ENCODE measurements at regions not wholly inside any gene's neighbourhood (a gene's known extent, or its start where the extent isn't known, plus 50 kb on each side); places are given as distances from the start of the nearest gene placed in this dataset.
"Not testable (repeated sequence)": the region's sequence is repeated elsewhere in the genome, so short reads cannot be mapped to it uniquely, and the experiment has no call there.

- H3K27me3 ChIP-seq (replicated peaks in 1 of 2; ENCODE audit: control insufficient read depth in 2 of 2, extremely low read depth in 1 of 2, insufficient read depth in 2 of 2, low read length in 1 of 2), result peaks cover 0 to 6% of the 10 kb centered on the region in 2 experiments
- WGBS (ENCODE audit: insufficient coverage), result 86% methylated on average over 4 of the region's 7 CpGs
- no peaks in the 10 kb centered on the region for H3K9me3 ChIP-seq
- ATAC-seq (replicated peaks in 1 of 4) (no peak), DNase-seq (no peak)
- H3K4me3 ChIP-seq (ENCODE audit: control insufficient read depth in 1 of 2, extremely low read depth in 1 of 2, low read length in 1 of 2), result no peak overlapping the region
- Mint-ChIP-seq H3K4me1 (peaks cover 6 to 20% (median 14%) of the 10 kb centered on the region in 3 donors), H3K27ac (no peak overlapping the region), H3K4me3 (no peak overlapping the region), H3K27me3 (no peaks in the 10 kb centered on the region), H3K36me3 (no peaks in the 10 kb centered on the region), H3K9me3 (no peaks in the 10 kb centered on the region)
- POLR2A ChIA-PET, result interaction anchor here in 1 of 2 donors (0.6 kb wide), 1 partner anchor 13 kb away, joined by 7 read pairs; no protein-coding TSS in a partner anchor
- CTCF ChIA-PET, result interaction anchor here in 1 of 2 donors (0.6 kb wide), 1 partner anchor 11 kb away, joined by 3 read pairs; no protein-coding TSS in a partner anchor
- peaks cover 0 to 2% of the 10 kb centered on the region in 2 experiments for H3K4me1 ChIP-seq (ENCODE audit: control insufficient read depth in 1 of 2, extremely low read depth in 1 of 2, insufficient read depth in 2 of 2, low read length in 2 of 2)
- no peaks in the 10 kb centered on the region for H3K36me3 ChIP-seq (ENCODE audit: control insufficient read depth in 2 of 2, extremely low read depth in 1 of 2, insufficient read depth in 1 of 2, low read length in 1 of 2)
- H3K27ac ChIP-seq (ENCODE audit: low read length), result no peak overlapping the region
Observed at GRCh38 chr2:105674401-105674800, 70.3 kb upstream of the NCK2 start.

- Mint-ChIP-seq H3K36me3 (peaks cover 3% of the 10 kb centered on the region), H3K27ac (no peak overlapping the region), H3K4me1 (peaks cover 5 to 15% (median 6%) of the 10 kb centered on the region in 3 donors), H3K9me3 (peaks cover 0 to 16% (median 8%) of the 10 kb centered on the region in 3 donors), H3K4me3 (no peak overlapping the region), H3K27me3 (no peaks in the 10 kb centered on the region)
- 93% methylated on average over 7 of the region's 8 CpGs for WGBS (ENCODE audit: insufficient coverage)
- H3K9me3 ChIP-seq, result peaks cover 2% of the 10 kb centered on the region
- no peak for ATAC-seq (replicated peaks in 1 of 4)
- POLR2A ChIA-PET, result no interaction called here
- no peak for DNase-seq
- CTCF ChIA-PET, result no interaction called here
- no peak overlapping the region for H3K27ac ChIP-seq (ENCODE audit: low read length)
- no peaks in the 10 kb centered on the region for H3K36me3 ChIP-seq (ENCODE audit: control insufficient read depth in 2 of 2, extremely low read depth in 1 of 2, insufficient read depth in 1 of 2, low read length in 1 of 2)
- H3K4me1 ChIP-seq (ENCODE audit: control insufficient read depth in 1 of 2, extremely low read depth in 1 of 2, insufficient read depth in 2 of 2, low read length in 2 of 2), result peaks cover 0 to 2% of the 10 kb centered on the region in 2 experiments
- no peaks in the 10 kb centered on the region for H3K27me3 ChIP-seq (replicated peaks in 1 of 2; ENCODE audit: control insufficient read depth in 2 of 2, extremely low read depth in 1 of 2, insufficient read depth in 2 of 2, low read length in 1 of 2)
- H3K4me3 ChIP-seq (ENCODE audit: control insufficient read depth in 1 of 2, extremely low read depth in 1 of 2, low read length in 1 of 2), result no peak overlapping the region
Observed at GRCh38 chr2:105671156-105671555, 73.6 kb upstream of the NCK2 start.

- H3K9me3 Mint-ChIP-seq, result peaks cover 7 to 31% (median 20%) of the 10 kb centered on the region in 3 donors
- no peak overlapping the region for H3K4me3 ChIP-seq (ENCODE audit: control insufficient read depth in 1 of 2, extremely low read depth in 1 of 2, low read length in 1 of 2)
- peaks cover 0 to 5% (median 3%) of the 10 kb centered on the region in 3 donors for H3K4me1 Mint-ChIP-seq
- no peak overlapping the region for H3K4me3 Mint-ChIP-seq
- H3K27me3 ChIP-seq (replicated peaks in 1 of 2; ENCODE audit: control insufficient read depth in 2 of 2, extremely low read depth in 1 of 2, insufficient read depth in 2 of 2, low read length in 1 of 2), result no peaks in the 10 kb centered on the region
- H3K27ac Mint-ChIP-seq, result no peak overlapping the region
- H3K4me1 ChIP-seq (ENCODE audit: control insufficient read depth in 1 of 2, extremely low read depth in 1 of 2, insufficient read depth in 2 of 2, low read length in 2 of 2), result no peaks in the 10 kb centered on the region
- no peaks in the 10 kb centered on the region for H3K27me3 Mint-ChIP-seq
- ChIA-PET POLR2A (no interaction called here), CTCF (no interaction called here)
- DNase-seq, result no peak
- no peaks in the 10 kb centered on the region for H3K36me3 ChIP-seq (ENCODE audit: control insufficient read depth in 2 of 2, extremely low read depth in 1 of 2, insufficient read depth in 1 of 2, low read length in 1 of 2)
- peaks cover 15% of the 10 kb centered on the region for H3K9me3 ChIP-seq
- peaks cover 7% of the 10 kb centered on the region for H3K36me3 Mint-ChIP-seq
- WGBS (ENCODE audit: insufficient coverage), result 93% methylated on average over 4 of the region's 4 CpGs
- H3K27ac ChIP-seq (ENCODE audit: low read length), result no peak overlapping the region
- ATAC-seq (replicated peaks in 1 of 4), result no peak
Observed at GRCh38 chr2:105669384-105669891, 75.3 kb upstream of the NCK2 start.

- no CpG with 5 or more reads among the region's 1 CpG for WGBS (ENCODE audit: insufficient coverage)
- peaks cover 7 to 40% (median 27%) of the 10 kb centered on the region in 3 donors for H3K9me3 Mint-ChIP-seq
- no peak overlapping the region for H3K27ac Mint-ChIP-seq
- DNase-seq (no peak), ATAC-seq (replicated peaks in 1 of 4) (no peak)
- H3K36me3 Mint-ChIP-seq, result peaks cover 10% of the 10 kb centered on the region
- Histone ChIP-seq H3K36me3 (ENCODE audit: control insufficient read depth in 2 of 2, extremely low read depth in 1 of 2, insufficient read depth in 1 of 2, low read length in 1 of 2) (no peaks in the 10 kb centered on the region), H3K9me3 (peaks cover 15% of the 10 kb centered on the region), H3K27me3 (replicated peaks in 1 of 2; ENCODE audit: control insufficient read depth in 2 of 2, extremely low read depth in 1 of 2, insufficient read depth in 2 of 2, low read length in 1 of 2) (no peaks in the 10 kb centered on the region), H3K4me3 (ENCODE audit: control insufficient read depth in 1 of 2, extremely low read depth in 1 of 2, low read length in 1 of 2) (no peak overlapping the region), H3K4me1 (ENCODE audit: control insufficient read depth in 1 of 2, extremely low read depth in 1 of 2, insufficient read depth in 2 of 2, low read length in 2 of 2) (no peaks in the 10 kb centered on the region), H3K27ac (ENCODE audit: low read length) (no peak overlapping the region)
- POLR2A ChIA-PET, result no interaction called here
- peaks cover 0 to 2% of the 10 kb centered on the region in 2 donors for H3K27me3 Mint-ChIP-seq
- H3K4me1 Mint-ChIP-seq, result no peaks in the 10 kb centered on the region
- CTCF ChIA-PET, result no interaction called here
- H3K4me3 Mint-ChIP-seq, result no peak overlapping the region
Observed at GRCh38 chr2:105665480-105665879, 79.2 kb upstream of the NCK2 start.

GRCh38 chr2:105660489-105660888, 84.2 kb upstream of the NCK2 start:
- peaks cover 7% of the 10 kb centered on the region for H3K9me3 ChIP-seq
- no peaks in the 10 kb centered on the region for H3K36me3 ChIP-seq (ENCODE audit: control insufficient read depth in 2 of 2, extremely low read depth in 1 of 2, insufficient read depth in 1 of 2, low read length in 1 of 2)
- Mint-ChIP-seq H3K9me3 (peaks cover 5 to 23% (median 16%) of the 10 kb centered on the region in 3 donors), H3K4me1 (no peaks in the 10 kb centered on the region), H3K4me3 (no peak overlapping the region), H3K27ac (no peak overlapping the region), H3K27me3 (peaks cover 0 to 2% of the 10 kb centered on the region in 2 donors), H3K36me3 (peaks cover 6% of the 10 kb centered on the region)
- no peaks in the 10 kb centered on the region for H3K4me1 ChIP-seq (ENCODE audit: control insufficient read depth in 1 of 2, extremely low read depth in 1 of 2, insufficient read depth in 2 of 2, low read length in 2 of 2)
- no peak overlapping the region for H3K27ac ChIP-seq (ENCODE audit: low read length)
- DNase-seq (no peak), ATAC-seq (replicated peaks in 1 of 4) (no peak)
- ChIA-PET CTCF (no interaction called here), POLR2A (no interaction called here)
- H3K27me3 ChIP-seq (replicated peaks in 1 of 2; ENCODE audit: control insufficient read depth in 2 of 2, extremely low read depth in 1 of 2, insufficient read depth in 2 of 2, low read length in 1 of 2), result no peaks in the 10 kb centered on the region
- no CpG with 5 or more reads among the region's 4 CpGs for WGBS (ENCODE audit: insufficient coverage)
- H3K4me3 ChIP-seq (ENCODE audit: control insufficient read depth in 1 of 2, extremely low read depth in 1 of 2, low read length in 1 of 2), result no peak overlapping the region

- H3K4me3 ChIP-seq (ENCODE audit: control insufficient read depth in 1 of 2, extremely low read depth in 1 of 2, low read length in 1 of 2); POLR2A ChIA-PET; H3K4me1 ChIP-seq (ENCODE audit: control insufficient read depth in 1 of 2, extremely low read depth in 1 of 2, insufficient read depth in 2 of 2, low read length in 2 of 2); H3K27me3 Mint-ChIP-seq; H3K27ac Mint-ChIP-seq; H3K36me3 Mint-ChIP-seq; H3K4me3 Mint-ChIP-seq; ATAC-seq (replicated peaks in 1 of 4); H3K27me3 ChIP-seq (replicated peaks in 1 of 2; ENCODE audit: control insufficient read depth in 2 of 2, extremely low read depth in 1 of 2, insufficient read depth in 2 of 2, low read length in 1 of 2); H3K9me3 ChIP-seq; H3K36me3 ChIP-seq (ENCODE audit: control insufficient read depth in 2 of 2, extremely low read depth in 1 of 2, insufficient read depth in 1 of 2, low read length in 1 of 2); H3K4me1 Mint-ChIP-seq; DNase-seq; H3K27ac ChIP-seq (ENCODE audit: low read length); H3K9me3 Mint-ChIP-seq: not testable (repeated sequence)
- 100% methylated on average over 1 of the region's 4 CpGs for WGBS (ENCODE audit: insufficient coverage)
- CTCF ChIA-PET, result interaction anchor here in 1 of 2 donors (0.7 kb wide), 1 partner anchor 293 kb away, joined by 4 read pairs; no protein-coding TSS in a partner anchor
Observed at GRCh38 chr2:105655723-105656606, 88.7 kb upstream of the NCK2 start.
